ENCODE measurements at regions not wholly inside any gene's neighbourhood (a gene's known extent, or its start where the extent isn't known, plus 50 kb on each side); places are given as distances from the start of the nearest gene placed in this dataset.
"Not testable (repeated sequence)": the region's sequence is repeated elsewhere in the genome, so short reads cannot be mapped to it uniquely, and the experiment has no call there.

DNA sequence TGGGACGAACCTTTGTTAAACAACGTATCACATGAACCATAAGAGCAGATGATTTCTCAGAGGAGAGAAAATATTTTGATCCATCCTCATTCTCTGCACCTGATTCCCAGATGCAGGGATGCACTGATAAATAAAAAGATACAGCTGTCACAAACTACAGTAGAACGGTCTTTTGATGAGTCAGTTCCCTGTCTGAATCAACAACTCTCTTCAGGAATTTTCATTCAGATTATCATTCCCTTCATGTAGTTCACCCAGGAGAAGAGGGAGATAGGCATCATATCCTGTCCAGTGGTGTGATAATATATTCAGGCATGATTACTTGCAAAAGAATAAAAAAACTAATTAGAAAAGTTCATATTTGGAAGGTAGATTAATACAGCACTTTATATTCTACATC, 521.5 kb downstream of the PYDC2 start:
- DNase-seq (ENCODE audit: low read depth), result no peak
- TF ChIP-seq, protein P1, sequence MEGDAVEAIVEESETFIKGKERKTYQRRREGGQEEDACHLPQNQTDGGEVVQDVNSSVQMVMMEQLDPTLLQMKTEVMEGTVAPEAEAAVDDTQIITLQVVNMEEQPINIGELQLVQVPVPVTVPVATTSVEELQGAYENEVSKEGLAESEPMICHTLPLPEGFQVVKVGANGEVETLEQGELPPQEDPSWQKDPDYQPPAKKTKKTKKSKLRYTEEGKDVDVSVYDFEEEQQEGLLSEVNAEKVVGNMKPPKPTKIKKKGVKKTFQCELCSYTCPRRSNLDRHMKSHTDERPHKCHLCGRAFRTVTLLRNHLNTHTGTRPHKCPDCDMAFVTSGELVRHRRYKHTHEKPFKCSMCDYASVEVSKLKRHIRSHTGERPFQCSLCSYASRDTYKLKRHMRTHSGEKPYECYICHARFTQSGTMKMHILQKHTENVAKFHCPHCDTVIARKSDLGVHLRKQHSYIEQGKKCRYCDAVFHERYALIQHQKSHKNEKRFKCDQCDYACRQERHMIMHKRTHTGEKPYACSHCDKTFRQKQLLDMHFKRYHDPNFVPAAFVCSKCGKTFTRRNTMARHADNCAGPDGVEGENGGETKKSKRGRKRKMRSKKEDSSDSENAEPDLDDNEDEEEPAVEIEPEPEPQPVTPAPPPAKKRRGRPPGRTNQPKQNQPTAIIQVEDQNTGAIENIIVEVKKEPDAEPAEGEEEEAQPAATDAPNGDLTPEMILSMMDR (IDR thresholded peaks at IDR 0.05; ENCODE audit: insufficient read depth, low read depth, low read length, missing control alignments), result no peak
- H3K4me3 ChIP-seq (ENCODE audit: low read depth, low read length), result no peak overlapping the region

DNA sequence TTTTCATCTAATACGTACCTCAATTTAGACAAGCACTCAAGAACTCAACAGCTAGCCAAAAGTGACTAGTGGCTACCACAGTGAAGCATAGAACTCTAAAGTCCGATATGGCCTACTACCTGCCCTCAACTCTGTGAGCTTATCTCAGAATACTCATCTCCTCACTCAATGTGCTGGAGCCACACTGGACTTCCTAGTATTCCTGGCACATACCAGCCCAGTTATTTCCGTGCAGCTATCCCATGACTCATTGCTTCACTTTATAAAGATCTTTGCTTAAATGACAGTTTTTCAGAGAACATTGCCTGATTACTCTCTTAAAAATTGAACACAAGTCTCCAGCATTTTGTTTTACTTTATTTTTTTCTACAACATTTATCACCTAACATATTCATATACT, 524.7 kb downstream of the PYDC2 start:
- DNase-seq (ENCODE audit: low read depth), result no peak

DNA sequence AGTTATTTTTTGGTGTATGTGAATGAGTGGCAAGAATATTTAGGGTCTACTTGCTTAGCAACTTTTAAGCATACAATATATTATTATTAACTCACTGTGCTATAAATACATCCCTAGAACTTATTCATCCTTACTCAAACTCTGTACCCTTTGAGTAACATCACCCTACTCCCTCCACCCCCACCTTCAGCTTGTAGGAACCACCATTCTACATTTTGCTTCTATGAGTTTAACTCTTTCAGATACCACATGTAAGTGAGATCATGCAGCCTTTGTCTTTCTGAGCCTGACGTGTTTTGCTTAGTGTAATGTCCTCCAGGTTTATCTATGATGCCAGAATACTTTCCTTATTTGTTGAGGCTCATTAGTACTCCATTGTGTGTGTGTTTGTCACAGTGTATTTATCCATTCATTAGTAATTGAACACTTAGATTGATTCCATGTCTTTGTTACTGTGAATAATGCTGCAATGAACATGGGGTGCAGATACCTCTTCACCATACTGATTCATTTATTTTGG, 526.9 kb downstream of the PYDC2 start:
- TF ChIP-seq, protein P1 (IDR thresholded peaks at IDR 0.05; ENCODE audit: insufficient read depth, low read depth, low read length, missing control alignments), result no peak
- no peak overlapping the region for H3K4me3 ChIP-seq (ENCODE audit: low read depth, low read length)
- DNase-seq (ENCODE audit: low read depth), result no peak

More for the DNA sequence above, 524.7 kb downstream of the PYDC2 start:
- TF ChIP-seq, protein P1 (IDR thresholded peaks at IDR 0.05; ENCODE audit: insufficient read depth, low read depth, low read length, missing control alignments), result no peak
- no peak overlapping the region for H3K4me3 ChIP-seq (ENCODE audit: low read depth, low read length)

DNA sequence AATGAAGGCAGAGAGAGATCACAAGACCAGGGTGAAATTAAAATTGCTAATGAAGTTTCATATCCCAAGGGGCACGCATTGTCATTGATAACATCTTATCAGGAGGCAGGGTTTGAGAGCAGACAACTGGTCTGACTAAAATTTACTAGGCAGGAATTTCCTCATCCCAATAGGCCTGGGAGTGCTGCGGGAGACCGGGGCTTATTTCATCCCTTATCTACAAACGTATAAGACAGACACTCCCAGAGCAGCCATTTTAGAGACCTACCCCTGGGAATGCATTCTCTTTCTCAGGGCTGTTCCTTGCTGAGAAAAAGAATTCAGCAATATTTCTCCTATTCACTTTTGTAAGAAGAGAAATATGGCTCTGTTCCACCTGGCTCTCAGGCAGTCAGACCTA, 533.0 kb downstream of the PYDC2 start:
- not testable (repeated sequence) for DNase-seq (ENCODE audit: low read depth); H3K4me3 ChIP-seq (ENCODE audit: low read depth, low read length)

DNA sequence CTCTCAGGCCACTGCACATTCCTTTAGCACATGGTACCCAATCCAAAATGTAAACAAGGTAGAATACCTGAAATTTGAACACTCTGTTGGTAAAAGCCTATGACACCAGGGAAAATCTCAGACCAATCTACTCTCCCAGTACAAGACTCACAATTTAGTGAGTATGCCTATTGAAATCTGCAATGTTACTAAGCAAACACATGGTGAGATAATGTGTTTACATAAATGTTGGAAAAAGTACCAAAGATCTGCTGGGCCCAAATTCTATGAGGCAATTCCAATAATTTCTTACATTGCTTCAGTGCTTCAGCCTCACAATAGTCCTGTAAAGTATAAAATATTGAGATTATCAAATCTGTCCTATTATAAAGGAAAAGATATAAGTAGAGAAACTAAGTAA, 536.1 kb downstream of the PYDC2 start:
- TF ChIP-seq, protein P1 (IDR thresholded peaks at IDR 0.05; ENCODE audit: insufficient read depth, low read depth, low read length, missing control alignments), result no peak
- H3K4me3 ChIP-seq (ENCODE audit: low read depth, low read length), result no peak overlapping the region
- DNase-seq (ENCODE audit: low read depth), result no peak

DNA sequence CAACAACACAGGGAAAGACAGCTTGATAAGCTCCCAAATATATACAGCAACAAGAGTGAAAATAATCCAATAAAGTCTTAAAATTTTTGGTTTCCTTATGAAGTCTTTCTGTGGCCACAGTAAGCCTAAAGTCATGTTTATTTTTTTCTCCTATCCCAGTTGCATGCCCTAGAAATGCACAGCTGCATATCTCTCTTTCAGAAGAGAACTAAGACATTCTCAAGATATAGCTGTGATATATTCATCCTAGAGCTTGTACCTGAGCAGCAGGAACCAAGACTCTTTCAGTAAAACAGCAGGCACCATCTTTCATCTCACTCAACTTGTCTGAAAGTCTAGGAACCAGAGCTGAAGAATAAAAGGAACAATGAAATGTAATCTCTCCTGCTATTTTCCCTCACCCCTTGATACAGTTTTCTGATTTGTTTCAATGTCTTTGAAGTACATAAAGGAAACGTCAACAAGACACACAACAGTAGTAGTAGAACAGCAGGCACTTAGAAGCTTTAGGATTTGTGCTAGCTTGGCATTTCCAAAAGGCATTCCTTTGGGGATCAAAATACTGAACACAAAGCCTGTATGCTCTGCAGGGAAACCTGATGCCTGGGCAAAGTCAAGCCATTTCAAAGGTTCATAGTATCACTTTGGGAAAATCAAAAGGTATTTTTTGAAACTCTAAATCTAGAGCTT, 536.8 kb downstream of the PYDC2 start:
- H3K4me3 ChIP-seq (ENCODE audit: low read depth, low read length), result no peak overlapping the region
- DNase-seq (ENCODE audit: low read depth), result no peak
- TF ChIP-seq, protein P1 (IDR thresholded peaks at IDR 0.05; ENCODE audit: insufficient read depth, low read depth, low read length, missing control alignments), result no peak

DNA sequence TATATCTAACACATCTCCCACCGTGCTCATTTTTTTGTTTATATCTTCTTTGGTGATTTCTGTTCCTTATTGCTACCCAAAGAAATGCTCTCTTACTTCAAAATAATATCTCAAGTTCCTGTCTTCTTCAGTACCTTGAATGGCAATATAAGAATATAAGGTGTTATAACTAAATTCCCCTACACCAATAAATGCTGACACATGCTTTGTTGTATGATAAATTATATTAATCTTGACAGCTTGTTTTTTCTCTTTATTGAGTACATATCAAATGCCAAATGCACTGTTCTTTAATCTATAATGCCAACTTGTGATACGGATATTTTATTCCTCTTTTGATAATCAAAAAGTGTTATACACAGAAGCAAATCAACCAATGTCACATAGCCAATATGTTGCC, 540.3 kb downstream of the PYDC2 start:
- TF ChIP-seq, protein P1 (IDR thresholded peaks at IDR 0.05; ENCODE audit: insufficient read depth, low read depth, low read length, missing control alignments), result no peak
- no peak for DNase-seq (ENCODE audit: low read depth)
- H3K4me3 ChIP-seq (ENCODE audit: low read depth, low read length), result no peak overlapping the region
